AG10803 (cell line): ENCODE measurements at regions not wholly inside any gene's neighbourhood (a gene's known extent, or its start where the extent isn't known, plus 50 kb on each side); places are given as distances from the start of the nearest gene placed in this dataset.

Experiments used
- DNase-seq: peaks from one replicate; pipeline ENCODE4 v3.0.0; 2010; ENCODE audit warnings: low read depth
- H3K4me3 ChIP-seq: 2 replicates; pipeline ENCODE4 v1.5.1; 2011; ENCODE audit warnings: mild to moderate bottlenecking, low read length, control low read depth
- TF ChIP-seq, protein P1 (sequence below): conservative IDR thresholded peaks from 2 replicates; pipeline ENCODE4 v1.5.1; 2011; ENCODE audit warnings: mild to moderate bottlenecking, low read length, control low read depth, inconsistent platforms

- no peak overlapping the region for H3K4me3 ChIP-seq
- TF ChIP-seq, protein P1, sequence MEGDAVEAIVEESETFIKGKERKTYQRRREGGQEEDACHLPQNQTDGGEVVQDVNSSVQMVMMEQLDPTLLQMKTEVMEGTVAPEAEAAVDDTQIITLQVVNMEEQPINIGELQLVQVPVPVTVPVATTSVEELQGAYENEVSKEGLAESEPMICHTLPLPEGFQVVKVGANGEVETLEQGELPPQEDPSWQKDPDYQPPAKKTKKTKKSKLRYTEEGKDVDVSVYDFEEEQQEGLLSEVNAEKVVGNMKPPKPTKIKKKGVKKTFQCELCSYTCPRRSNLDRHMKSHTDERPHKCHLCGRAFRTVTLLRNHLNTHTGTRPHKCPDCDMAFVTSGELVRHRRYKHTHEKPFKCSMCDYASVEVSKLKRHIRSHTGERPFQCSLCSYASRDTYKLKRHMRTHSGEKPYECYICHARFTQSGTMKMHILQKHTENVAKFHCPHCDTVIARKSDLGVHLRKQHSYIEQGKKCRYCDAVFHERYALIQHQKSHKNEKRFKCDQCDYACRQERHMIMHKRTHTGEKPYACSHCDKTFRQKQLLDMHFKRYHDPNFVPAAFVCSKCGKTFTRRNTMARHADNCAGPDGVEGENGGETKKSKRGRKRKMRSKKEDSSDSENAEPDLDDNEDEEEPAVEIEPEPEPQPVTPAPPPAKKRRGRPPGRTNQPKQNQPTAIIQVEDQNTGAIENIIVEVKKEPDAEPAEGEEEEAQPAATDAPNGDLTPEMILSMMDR, result no peak
- DNase-seq, result no peak
Observed at GRCh38 chr11:92376680-92377079, 152.1 kb downstream of the FAT3 start.

- no peak overlapping the region for H3K4me3 ChIP-seq
- TF ChIP-seq, protein P1, result no peak
- DNase-seq, result peak; percentile 71
Observed at GRCh38 chr11:92380882-92381281, 156.3 kb downstream of the FAT3 start.

DNA sequence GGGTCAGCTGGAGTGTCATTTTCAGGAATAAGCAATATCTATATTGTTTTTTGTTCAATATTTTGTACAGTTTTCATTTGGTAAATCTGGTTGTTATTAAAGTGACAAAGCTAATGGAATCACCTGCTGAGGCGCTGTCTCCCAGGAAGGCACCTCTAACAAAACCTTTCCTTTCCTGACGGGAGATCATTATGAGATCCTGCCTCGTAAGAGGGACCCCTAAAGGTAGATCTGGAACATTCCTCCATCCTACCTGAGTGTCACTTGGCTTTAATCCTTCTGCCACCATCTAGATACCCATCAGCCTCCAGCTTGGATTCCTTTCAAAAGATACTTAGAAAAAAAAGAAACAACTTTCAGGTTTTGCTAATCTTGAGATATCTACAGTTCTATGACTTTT lies 157.7 kb downstream of the FAT3 start:
- TF ChIP-seq, protein P1, result no peak
- no peak overlapping the region for H3K4me3 ChIP-seq
- DNase-seq, result no peak

GRCh38 chr11:92383430-92383829 lies 158.8 kb downstream of the FAT3 start:
- TF ChIP-seq, protein P1, result no peak
- peak; percentile 54 for DNase-seq
- H3K4me3 ChIP-seq, result no peak overlapping the region

DNA sequence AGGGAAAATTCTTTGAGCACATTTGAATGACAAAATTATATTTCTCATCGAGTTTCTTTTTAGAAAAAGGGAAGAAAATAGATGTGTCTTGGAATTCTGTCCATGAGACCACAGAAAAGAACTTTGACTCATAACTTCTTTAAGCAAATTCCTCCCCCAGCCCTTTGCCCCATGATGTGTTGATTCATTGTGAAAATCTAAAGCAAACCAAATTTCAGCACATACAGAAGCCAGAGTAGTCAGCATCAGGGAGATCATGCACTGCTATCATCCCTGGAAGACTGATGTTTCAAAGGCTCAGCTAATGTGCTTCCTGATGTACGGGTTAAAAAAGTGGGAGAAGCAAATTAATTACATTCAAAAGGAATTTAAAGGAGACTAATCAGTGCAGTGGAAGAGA lies 159.7 kb downstream of the FAT3 start:
- TF ChIP-seq, protein P1, result no peak
- peak; percentile 37 for DNase-seq
- no peak overlapping the region for H3K4me3 ChIP-seq

DNA sequence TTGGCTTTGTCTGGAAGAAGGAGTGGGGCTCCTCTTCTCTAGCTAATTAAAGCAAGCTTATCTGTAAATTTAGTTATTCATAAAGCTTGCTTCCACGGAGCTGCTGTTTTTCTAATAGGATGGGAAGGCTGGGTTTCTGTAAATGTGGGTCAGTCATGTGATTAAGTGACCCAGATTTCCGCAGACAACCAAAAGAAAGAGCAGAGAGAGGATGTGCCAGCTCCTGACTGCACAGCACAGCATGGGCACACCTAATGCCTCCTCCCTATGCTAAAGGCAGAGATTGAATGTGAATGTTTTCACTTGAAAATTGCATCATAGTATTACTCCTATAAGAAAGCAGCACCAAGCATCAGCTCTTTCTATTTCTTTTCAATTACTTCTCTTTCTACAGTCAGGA lies 160.2 kb downstream of the FAT3 start:
- TF ChIP-seq, protein P1, result no peak
- no peak for DNase-seq
- H3K4me3 ChIP-seq, result no peak overlapping the region

DNA sequence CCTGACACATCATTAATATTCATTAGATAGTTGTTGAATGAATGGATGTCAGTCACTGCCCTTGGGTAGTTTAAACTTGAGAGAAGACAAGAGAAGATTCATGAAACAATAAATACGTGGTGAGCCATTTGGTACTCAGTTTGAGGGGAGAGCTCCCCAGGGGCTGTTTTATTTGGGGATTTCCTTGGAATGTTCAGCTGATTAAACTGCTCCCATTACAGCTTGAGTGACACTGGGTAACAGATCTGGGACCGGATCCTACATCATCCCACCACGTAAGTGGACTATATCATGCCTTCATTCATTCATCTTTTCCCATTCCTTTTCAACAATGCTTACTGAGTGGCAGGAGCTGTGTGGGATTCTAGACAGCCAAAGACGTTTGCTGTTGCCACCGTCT lies 162.0 kb downstream of the FAT3 start:
- H3K4me3 ChIP-seq, result no peak overlapping the region
- TF ChIP-seq, protein P1, result no peak
- no peak for DNase-seq
